ENCODE measurements at regions not wholly inside any gene's neighbourhood (a gene's known extent, or its start where the extent isn't known, plus 50 kb on each side); places are given as distances from the start of the nearest gene placed in this dataset.

DNA sequence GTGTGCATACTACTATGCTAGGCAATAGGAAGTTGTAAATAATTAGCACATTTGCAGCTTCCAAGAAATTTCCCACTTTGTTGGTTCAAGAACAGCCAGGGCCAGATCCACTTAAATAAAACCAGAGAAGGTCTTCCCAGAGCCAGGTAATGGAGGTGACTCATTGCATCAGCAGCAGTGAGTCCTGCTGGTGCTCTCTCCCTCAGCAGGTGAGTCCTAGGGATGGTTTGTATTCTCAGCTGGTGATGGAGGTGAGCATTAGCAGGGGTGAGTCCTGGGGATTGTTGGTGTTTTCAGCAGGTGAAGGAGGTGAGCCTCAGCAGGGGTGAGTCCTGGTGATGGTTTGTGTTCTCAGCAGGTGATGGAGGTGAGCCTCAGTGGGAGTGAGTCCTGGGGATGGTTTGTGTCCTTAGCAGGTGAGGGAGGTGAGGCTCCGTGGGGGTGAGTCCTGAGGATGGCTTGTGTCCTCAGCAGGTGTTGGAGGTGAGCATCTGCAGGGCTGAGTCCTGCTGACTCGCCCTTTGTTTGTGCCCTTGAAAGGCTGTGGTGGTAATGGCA lies 232.8 kb upstream of the EXOC2 start:
- H3K36me3 ChIP-seq: no peaks in the 10 kb centered on the region
- no peak overlapping the region for H3K27ac ChIP-seq
- WGBS, 2 donors (ENCODE audit: low coverage in 1 of 2): 100% methylated on average over 1 of the region's 2 CpGs; no CpG with 5 or more reads in 1 of the 2 donors
- TF ChIP-seq, protein P1, sequence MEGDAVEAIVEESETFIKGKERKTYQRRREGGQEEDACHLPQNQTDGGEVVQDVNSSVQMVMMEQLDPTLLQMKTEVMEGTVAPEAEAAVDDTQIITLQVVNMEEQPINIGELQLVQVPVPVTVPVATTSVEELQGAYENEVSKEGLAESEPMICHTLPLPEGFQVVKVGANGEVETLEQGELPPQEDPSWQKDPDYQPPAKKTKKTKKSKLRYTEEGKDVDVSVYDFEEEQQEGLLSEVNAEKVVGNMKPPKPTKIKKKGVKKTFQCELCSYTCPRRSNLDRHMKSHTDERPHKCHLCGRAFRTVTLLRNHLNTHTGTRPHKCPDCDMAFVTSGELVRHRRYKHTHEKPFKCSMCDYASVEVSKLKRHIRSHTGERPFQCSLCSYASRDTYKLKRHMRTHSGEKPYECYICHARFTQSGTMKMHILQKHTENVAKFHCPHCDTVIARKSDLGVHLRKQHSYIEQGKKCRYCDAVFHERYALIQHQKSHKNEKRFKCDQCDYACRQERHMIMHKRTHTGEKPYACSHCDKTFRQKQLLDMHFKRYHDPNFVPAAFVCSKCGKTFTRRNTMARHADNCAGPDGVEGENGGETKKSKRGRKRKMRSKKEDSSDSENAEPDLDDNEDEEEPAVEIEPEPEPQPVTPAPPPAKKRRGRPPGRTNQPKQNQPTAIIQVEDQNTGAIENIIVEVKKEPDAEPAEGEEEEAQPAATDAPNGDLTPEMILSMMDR (IDR thresholded peaks at IDR 0.05): no peak
- no peak for TF ChIP-seq POLR2A (IDR thresholded peaks at IDR 0.05)
- no peak for TF ChIP-seq POLR2AphosphoS5 (IDR thresholded peaks at IDR 0.05)
- TF ChIP-seq EP300 (IDR thresholded peaks at IDR 0.05): no peak
- ATAC-seq: no peak
- H3K4me3 ChIP-seq: no peak overlapping the region
- peaks cover 0 to 20% (median 0%) of the 10 kb centered on the region in 3 donors for H3K9me3 ChIP-seq
- H3K4me1 ChIP-seq: no peaks in the 10 kb centered on the region
- H3K27me3 ChIP-seq: peaks cover 4% of the 10 kb centered on the region

DNA sequence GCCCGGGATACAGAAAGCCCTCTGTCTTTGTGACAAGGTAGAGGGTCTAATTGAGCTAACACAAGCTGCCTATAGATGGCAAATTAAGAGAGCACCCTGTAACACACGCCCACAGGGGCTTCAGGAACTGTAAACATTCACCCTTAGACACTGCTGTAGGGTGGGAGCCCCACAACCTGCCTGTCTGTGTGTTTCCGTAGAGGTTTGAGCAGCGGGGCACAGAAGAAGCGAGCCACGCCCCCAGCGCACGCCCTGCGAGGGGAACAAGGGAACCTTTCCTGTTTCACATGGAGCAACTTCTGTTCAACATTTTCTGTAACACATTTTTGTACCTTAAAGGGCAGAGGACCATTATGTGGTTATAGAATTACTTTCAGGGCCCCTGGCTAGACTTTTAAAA lies 231.7 kb upstream of the EXOC2 start:
- Histone ChIP-seq H3K36me3 (no peaks in the 10 kb centered on the region), H3K4me1 (no peaks in the 10 kb centered on the region), H3K27ac (no peak overlapping the region), H3K27me3 (peaks cover 4% of the 10 kb centered on the region), H3K9me3 (peaks cover 0 to 26% (median 0%) of the 10 kb centered on the region in 3 donors), H3K4me3 (no peak overlapping the region)
- WGBS, 2 donors (ENCODE audit: low coverage in 1 of 2): 95% methylated on average over 4 of the region's 9 CpGs; no CpG with 5 or more reads in 1 of the 2 donors
- TF ChIP-seq POLR2A (IDR thresholded peaks at IDR 0.05) (no peak), POLR2AphosphoS5 (IDR thresholded peaks at IDR 0.05) (no peak), EP300 (IDR thresholded peaks at IDR 0.05) (no peak)
- TF ChIP-seq, protein P1 (IDR thresholded peaks at IDR 0.05): no peak
- ATAC-seq: no peak

DNA sequence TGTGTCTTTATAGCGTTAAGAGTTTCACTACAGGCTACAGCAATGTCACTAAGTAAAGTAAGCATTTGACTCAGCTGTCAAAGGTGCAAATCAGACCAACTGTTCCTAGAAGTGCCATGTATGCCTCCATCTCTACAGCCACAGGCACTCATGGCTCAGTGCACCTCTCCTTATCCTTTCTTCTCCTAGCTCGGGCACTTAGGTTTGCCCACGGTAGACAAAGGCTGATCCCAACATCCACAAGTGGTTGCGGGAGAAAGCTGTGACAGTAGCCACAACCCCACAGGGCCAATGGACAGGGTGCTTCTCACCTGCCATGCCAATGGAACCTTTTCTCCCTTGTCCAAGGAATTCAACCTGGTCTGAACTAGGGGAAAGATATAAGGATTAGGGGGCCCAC lies 228.5 kb upstream of the EXOC2 start:
- Histone ChIP-seq H3K4me1 (no peaks in the 10 kb centered on the region), H3K9me3 (peaks cover 0 to 26% (median 0%) of the 10 kb centered on the region in 3 donors), H3K36me3 (no peaks in the 10 kb centered on the region), H3K27me3 (peaks cover 4% of the 10 kb centered on the region), H3K4me3 (no peak overlapping the region), H3K27ac (no peak overlapping the region)
- no peak for TF ChIP-seq POLR2AphosphoS5 (IDR thresholded peaks at IDR 0.05)
- no peak for TF ChIP-seq EP300 (IDR thresholded peaks at IDR 0.05)
- TF ChIP-seq POLR2A (IDR thresholded peaks at IDR 0.05): no peak
- TF ChIP-seq, protein P1 (IDR thresholded peaks at IDR 0.05): no peak
- no peak for ATAC-seq
- WGBS, 2 donors (ENCODE audit: low coverage in 1 of 2): 82 to 97% methylated on average over 3 to 4 of the region's 4 CpGs

DNA sequence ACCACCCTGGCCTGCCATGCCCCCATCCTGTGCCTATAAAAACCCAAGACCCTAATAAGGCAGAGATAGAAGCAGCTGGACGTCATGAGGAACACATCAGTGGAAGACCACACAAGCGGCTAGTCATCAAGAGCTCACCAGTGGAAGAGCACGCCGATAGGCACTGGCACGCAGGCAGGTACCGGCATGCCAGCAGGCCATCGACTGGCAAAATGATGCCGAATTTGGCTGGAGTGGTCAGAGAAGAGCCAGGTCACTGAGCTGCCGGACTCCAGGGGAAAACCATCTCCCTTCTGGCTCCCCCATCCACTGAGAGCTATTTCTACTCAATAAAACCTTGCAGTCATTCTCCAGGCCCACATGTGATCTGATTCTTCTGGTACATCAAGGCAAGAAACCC lies 227.6 kb upstream of the EXOC2 start:
- no peak for ATAC-seq
- Histone ChIP-seq H3K36me3 (no peaks in the 10 kb centered on the region), H3K9me3 (peaks cover 0 to 26% (median 0%) of the 10 kb centered on the region in 3 donors), H3K4me3 (no peak overlapping the region), H3K27ac (no peak overlapping the region), H3K27me3 (peaks cover 4% of the 10 kb centered on the region), H3K4me1 (no peaks in the 10 kb centered on the region)
- TF ChIP-seq POLR2AphosphoS5 (IDR thresholded peaks at IDR 0.05): no peak
- TF ChIP-seq EP300 (IDR thresholded peaks at IDR 0.05): no peak
- TF ChIP-seq, protein P1 (IDR thresholded peaks at IDR 0.05): no peak
- TF ChIP-seq POLR2A (IDR thresholded peaks at IDR 0.05): no peak
- WGBS, 2 donors (ENCODE audit: low coverage in 1 of 2): 80 to 94% methylated on average over 2 to 6 of the region's 9 CpGs

DNA sequence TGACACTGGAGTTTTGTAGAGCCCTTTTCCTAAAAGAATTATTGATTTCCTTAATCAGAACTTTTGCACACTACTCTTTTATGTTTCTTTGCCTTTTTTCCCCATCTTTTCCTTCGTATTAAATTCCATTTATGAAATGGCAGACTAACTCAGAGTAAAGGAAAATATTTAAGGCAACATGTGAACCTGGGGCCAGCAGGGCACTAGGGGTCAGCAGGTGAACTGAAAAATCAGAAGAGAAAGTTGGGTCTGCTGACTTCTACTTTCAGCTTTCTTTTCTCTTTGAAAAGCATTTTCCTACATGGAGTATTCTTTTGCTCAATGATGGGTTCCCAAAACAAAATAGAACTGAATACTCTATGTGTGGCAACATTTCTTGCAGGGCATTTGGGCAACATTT lies 226.6 kb upstream of the EXOC2 start:
- no peaks in the 10 kb centered on the region for H3K4me1 ChIP-seq
- peaks cover 0 to 26% (median 0%) of the 10 kb centered on the region in 3 donors for H3K9me3 ChIP-seq
- no peaks in the 10 kb centered on the region for H3K36me3 ChIP-seq
- H3K4me3 ChIP-seq: no peak overlapping the region
- TF ChIP-seq, protein P1 (IDR thresholded peaks at IDR 0.05): no peak
- TF ChIP-seq POLR2AphosphoS5 (IDR thresholded peaks at IDR 0.05) (no peak), EP300 (IDR thresholded peaks at IDR 0.05) (no peak), POLR2A (IDR thresholded peaks at IDR 0.05) (no peak)
- ATAC-seq: no peak
- peaks cover 4% of the 10 kb centered on the region for H3K27me3 ChIP-seq
- WGBS, 2 donors (ENCODE audit: low coverage in 1 of 2): 79% methylated on average over 1 of the region's 1 CpG; no CpG with 5 or more reads in 1 of the 2 donors
- no peak overlapping the region for H3K27ac ChIP-seq
